Adrenal gland (tissue), 9 donors: ENCODE measurements at regions not wholly inside any gene's neighbourhood (a gene's known extent, or its start where the extent isn't known, plus 50 kb on each side); places are given as distances from the start of the nearest gene placed in this dataset.

Source experiments
- DNase-seq, 7 donors: peaks; one replicate each; pipeline ENCODE4 v3.0.0-alpha.2; 2019 to 2020
- H3K27ac ChIP-seq, 5 donors: fragments of 200-600 bp; sonication (generic) in 4 of 5; 1 replicate in 3 of 5; 2 replicates in 2 of 5; pipeline versions ENCODE4 v1.5.1 to v1.8.0; 2016 to 2020; ENCODE audit warnings: mild to moderate bottlenecking in 1 of 5
- H3K27me3 ChIP-seq: fragments of 200-600 bp; 2 replicates; pipeline ENCODE4 v1.8.0; 2021
- H3K36me3 ChIP-seq, 2 donors: fragments of 200-600 bp; replicated peaks in 1 of 2; 1 replicate in 1 of 2; 2 replicates in 1 of 2; pipeline versions ENCODE4 v1.5.1 to v1.8.0; 2018 to 2022
- H3K4me1 ChIP-seq, 2 donors: fragments of 200-600 bp; replicated peaks in 1 of 2; 1 replicate in 1 of 2; 2 replicates in 1 of 2; pipeline versions ENCODE4 v1.5.1 to v1.8.0; 2018 to 2021
- H3K4me3 ChIP-seq, 4 donors: fragments of 200-600 bp; sonication (generic) in 3 of 4; one replicate each; pipeline ENCODE4 v1.5.1; 2016 to 2018
- H3K9me3 ChIP-seq, 3 donors: fragments of 200-600 bp; sonication (generic) in 1 of 3; replicated peaks in 1 of 3; 1 replicate in 2 of 3; 2 replicates in 1 of 3; pipeline versions ENCODE4 v1.5.1 to v1.8.0; 2016 to 2021
- POLR2A ChIP-seq, 2 donors: fragments of 450-650 bp; IDR thresholded peaks; one replicate each; pipeline ENCODE4 v1.6.1; 2017; ENCODE audit warnings: antibody characterized with exemption in 2 of 2, mild to moderate bottlenecking in 2 of 2, moderate library complexity in 1 of 2
- WGBS, 4 donors: extraction: QIAGEN DNeasy Blood & Tissue Kit in 2 of 4; methylation state at CpG; one replicate each; pipeline versions ENCODE4 v1.1.5 to v1.1.7; 2013 to 2017; 5-methylcytosine and 5-hydroxymethylcytosine counted together
- intact Hi-C, 2 donors: fragments of 100-400 bp; cut with DNase I; formaldehyde crosslinking; loops; one replicate each; pipeline versions ENCODE4 v1.14.1 to v1.15.0; 2022 to 2023
- TF ChIP-seq, protein P1 (sequence below), 6 experiments: fragments of 450-650 bp in 4 of 6; fragments of 200-600 bp in 2 of 6; sonication (generic) in 1 of 6; IDR thresholded peaks; 1 replicate in 5 of 6; 2 replicates in 1 of 6; pipeline versions ENCODE4 v1.5.1 to v1.8.0; 2016 to 2021; ENCODE audit warnings: antibody characterized with exemption in 6 of 6, mild to moderate bottlenecking in 2 of 6, moderate library complexity in 1 of 6
- donor health status: healthy with polysubstance abuse.
- donor health status: Bipolar disorder and iron deficiency.
- donor health status: DM: yes; HTN: yes; CAD: no.
- donor health status: DM: no; HTN: no; CAD: no.
- donor health status: DM: no; HTN: no; CAD: no.

DNA sequence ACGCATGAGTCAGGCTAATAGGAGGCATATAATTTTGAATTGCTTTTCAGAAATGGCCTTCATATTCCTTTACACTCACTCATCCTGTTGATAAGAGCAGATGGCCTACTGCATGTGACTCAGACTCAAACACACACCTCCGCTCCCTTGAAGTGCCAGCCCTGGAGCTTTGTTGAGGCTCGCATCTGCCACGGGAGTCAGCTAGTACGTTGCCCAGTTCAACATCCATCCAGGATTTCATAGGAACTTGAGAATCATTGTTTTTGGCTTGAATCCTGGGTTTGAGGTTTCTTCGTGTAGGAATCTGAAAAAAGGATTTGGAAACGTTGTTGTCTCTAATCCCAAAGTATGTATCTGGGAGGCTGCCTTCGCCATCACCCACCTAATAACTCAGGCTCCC is 87.4 kb upstream of the JAG1 start:
- no peak for TF ChIP-seq POLR2A (IDR thresholded peaks at IDR 0.05)
- TF ChIP-seq, protein P1, sequence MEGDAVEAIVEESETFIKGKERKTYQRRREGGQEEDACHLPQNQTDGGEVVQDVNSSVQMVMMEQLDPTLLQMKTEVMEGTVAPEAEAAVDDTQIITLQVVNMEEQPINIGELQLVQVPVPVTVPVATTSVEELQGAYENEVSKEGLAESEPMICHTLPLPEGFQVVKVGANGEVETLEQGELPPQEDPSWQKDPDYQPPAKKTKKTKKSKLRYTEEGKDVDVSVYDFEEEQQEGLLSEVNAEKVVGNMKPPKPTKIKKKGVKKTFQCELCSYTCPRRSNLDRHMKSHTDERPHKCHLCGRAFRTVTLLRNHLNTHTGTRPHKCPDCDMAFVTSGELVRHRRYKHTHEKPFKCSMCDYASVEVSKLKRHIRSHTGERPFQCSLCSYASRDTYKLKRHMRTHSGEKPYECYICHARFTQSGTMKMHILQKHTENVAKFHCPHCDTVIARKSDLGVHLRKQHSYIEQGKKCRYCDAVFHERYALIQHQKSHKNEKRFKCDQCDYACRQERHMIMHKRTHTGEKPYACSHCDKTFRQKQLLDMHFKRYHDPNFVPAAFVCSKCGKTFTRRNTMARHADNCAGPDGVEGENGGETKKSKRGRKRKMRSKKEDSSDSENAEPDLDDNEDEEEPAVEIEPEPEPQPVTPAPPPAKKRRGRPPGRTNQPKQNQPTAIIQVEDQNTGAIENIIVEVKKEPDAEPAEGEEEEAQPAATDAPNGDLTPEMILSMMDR (IDR thresholded peaks at IDR 0.05) = no peak
- Histone ChIP-seq H3K36me3 (no peaks in the 10 kb centered on the region), H3K27me3 (no peaks in the 10 kb centered on the region), H3K4me1 (no peaks in the 10 kb centered on the region), H3K9me3 (no peaks in the 10 kb centered on the region), H3K4me3 (no peak overlapping the region), H3K27ac (no peak overlapping the region)
- intact Hi-C loops = no loop called here
- WGBS, 4 donors = 53 to 71% (median 60%) methylated on average over 8 of the region's 8 CpGs
- peak in 2 of 7 donors; percentile 9 to 21 for DNase-seq

GRCh38 chr20:10761786-10762185 is 88.0 kb upstream of the JAG1 start:
- H3K36me3 ChIP-seq = no peaks in the 10 kb centered on the region
- no peak for DNase-seq
- no peaks in the 10 kb centered on the region for H3K4me1 ChIP-seq
- intact Hi-C loops = no loop called here
- H3K27me3 ChIP-seq = no peaks in the 10 kb centered on the region
- peak overlapping the region in 1 of 5 donors; percentile 5 for H3K27ac ChIP-seq
- 63 to 73% (median 68%) methylated on average over 8 of the region's 8 CpGs for WGBS, 4 donors
- H3K4me3 ChIP-seq = no peak overlapping the region
- H3K9me3 ChIP-seq = no peaks in the 10 kb centered on the region
- TF ChIP-seq, protein P1 (IDR thresholded peaks at IDR 0.05) = no peak
- no peak for TF ChIP-seq POLR2A (IDR thresholded peaks at IDR 0.05)

DNA sequence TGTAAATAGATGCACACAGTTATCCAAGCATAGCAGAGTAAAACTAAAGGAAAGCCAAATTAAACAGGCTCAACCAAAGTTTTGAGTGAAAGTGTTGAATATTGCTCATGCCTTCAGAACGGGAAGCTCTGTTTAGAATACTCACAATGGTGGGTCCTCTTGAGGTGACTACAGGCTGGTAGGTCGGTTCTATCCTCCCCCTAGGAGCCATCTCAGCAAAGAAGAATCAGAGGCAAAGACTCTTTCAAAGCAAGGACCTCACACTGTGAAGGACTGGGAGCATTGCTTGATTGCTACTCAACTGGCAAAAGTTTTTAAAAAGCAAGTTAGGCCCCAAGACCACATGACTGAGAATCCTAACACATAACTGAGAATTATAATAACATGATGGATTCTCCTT is 88.4 kb upstream of the JAG1 start:
- H3K4me1 ChIP-seq = no peaks in the 10 kb centered on the region
- intact Hi-C loops = no loop called here
- no peaks in the 10 kb centered on the region for H3K36me3 ChIP-seq
- no peak overlapping the region for H3K4me3 ChIP-seq
- no peaks in the 10 kb centered on the region for H3K9me3 ChIP-seq
- no peaks in the 10 kb centered on the region for H3K27me3 ChIP-seq
- TF ChIP-seq, protein P1 (IDR thresholded peaks at IDR 0.05) = no peak
- no peak for TF ChIP-seq POLR2A (IDR thresholded peaks at IDR 0.05)
- no peak for DNase-seq
- 59 to 83% (median 79%) methylated on average over 2 of the region's 2 CpGs for WGBS, 4 donors
- H3K27ac ChIP-seq = peak overlapping the region in 1 of 5 donors; percentile 5

- H3K36me3 ChIP-seq = no peaks in the 10 kb centered on the region
- H3K9me3 ChIP-seq = no peaks in the 10 kb centered on the region
- WGBS, 4 donors = 40 to 64% (median 53%) methylated on average over 2 of the region's 2 CpGs
- DNase-seq = no peak
- no peaks in the 10 kb centered on the region for H3K4me1 ChIP-seq
- H3K27me3 ChIP-seq = no peaks in the 10 kb centered on the region
- H3K4me3 ChIP-seq = no peak overlapping the region
- no peak overlapping the region for H3K27ac ChIP-seq
- TF ChIP-seq, protein P1 (IDR thresholded peaks at IDR 0.05) = no peak
- TF ChIP-seq POLR2A (IDR thresholded peaks at IDR 0.05) = no peak
- intact Hi-C loops = no loop called here
Observed at GRCh38 chr20:10763112-10763511, 89.3 kb upstream of the JAG1 start.
